ENCODE measurements at regions not wholly inside any gene's neighbourhood (a gene's known extent, or its start where the extent isn't known, plus 50 kb on each side); places are given as distances from the start of the nearest gene placed in this dataset.
"Not testable (repeated sequence)": the region's sequence is repeated elsewhere in the genome, so short reads cannot be mapped to it uniquely, and the experiment has no call there.

DNA sequence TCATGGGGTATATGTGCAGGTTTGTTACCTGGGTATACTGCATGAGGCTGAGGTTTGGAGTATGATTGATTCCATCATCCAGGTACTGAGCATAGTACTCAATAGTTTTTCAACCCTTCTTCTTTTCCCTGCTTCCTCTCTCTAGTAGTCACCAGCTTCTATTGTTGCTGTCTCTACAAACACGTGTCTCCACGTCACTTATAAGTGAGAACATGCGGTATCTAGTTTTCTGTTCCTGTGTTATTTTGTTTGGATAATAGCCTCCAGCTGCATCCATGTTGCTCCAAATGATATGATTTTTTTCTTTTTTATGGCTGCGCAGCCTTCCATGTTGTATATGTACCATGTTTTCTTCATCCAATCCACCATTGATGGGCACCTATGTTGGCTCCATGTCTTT is 214.8 kb upstream of the TFPI start:
- Histone ChIP-seq H3K36me3 (ENCODE audit: control insufficient read depth in 3 of 3, insufficient read depth in 3 of 3, low read length in 3 of 3) (no peaks in the 10 kb centered on the region), H3K4me1 (ENCODE audit: control insufficient read depth in 3 of 3, insufficient read depth in 3 of 3, low read length in 3 of 3) (no peaks in the 10 kb centered on the region)

DNA sequence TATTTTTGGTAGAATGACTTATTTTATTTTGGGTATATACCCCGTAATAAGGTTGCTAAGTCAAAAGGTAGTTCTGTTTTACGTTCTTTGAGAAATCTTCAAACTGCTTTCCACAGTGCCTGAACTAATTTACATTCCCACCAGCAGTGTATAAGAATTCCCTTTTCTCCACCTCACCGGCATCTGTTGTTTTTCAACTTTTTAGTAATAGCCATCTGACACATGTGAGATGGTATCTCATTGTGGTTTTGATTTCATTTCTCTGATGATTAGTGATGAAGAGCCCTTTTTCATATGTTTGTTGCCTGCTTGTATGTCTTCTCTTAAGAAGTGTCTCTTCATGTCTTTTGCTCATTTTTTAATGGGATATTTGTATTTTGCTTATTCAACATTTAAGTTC is 215.2 kb upstream of the TFPI start:
- H3K36me3 ChIP-seq (ENCODE audit: control insufficient read depth in 3 of 3, insufficient read depth in 3 of 3, low read length in 3 of 3), result no peaks in the 10 kb centered on the region

More for the DNA sequence above, 214.8 kb upstream of the TFPI start:
- no peak overlapping the region for H3K4me3 ChIP-seq (ENCODE audit: low read length in 3 of 3)
- no peak overlapping the region for H3K9ac ChIP-seq (ENCODE audit: low read depth in 1 of 3, low read length in 3 of 3)
- H3K27me3 ChIP-seq (ENCODE audit: control insufficient read depth in 3 of 3, insufficient read depth in 3 of 3, low read length in 3 of 3), result no peaks in the 10 kb centered on the region
- no peak overlapping the region for H3K27ac ChIP-seq (ENCODE audit: low read depth, low read length)
- H3K9me3 ChIP-seq (ENCODE audit: control insufficient read depth in 3 of 3, low read length in 3 of 3), result no peaks in the 10 kb centered on the region

DNA sequence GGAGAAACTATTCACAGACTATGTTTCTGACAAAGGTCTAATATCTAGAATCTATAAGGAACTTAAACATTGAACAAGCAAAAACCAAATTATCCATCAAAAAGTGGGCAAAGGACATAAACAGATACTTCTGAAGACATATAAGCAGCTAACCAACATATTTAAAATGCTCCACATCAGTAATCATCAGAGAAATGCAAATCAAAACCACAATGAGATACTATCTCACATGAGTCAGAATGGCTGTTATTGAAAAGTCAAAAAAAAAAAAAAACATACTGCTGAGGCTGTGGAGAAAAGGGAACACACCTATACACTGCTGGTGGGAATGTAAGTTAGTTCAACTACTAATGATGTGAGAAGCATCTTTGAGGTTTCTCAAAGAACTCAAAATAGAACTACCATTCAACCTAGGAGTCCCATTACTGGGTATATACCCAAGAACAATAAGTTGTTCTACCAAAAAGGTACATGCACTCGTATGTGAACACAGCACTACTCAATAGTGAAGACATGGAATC is 220.4 kb upstream of the TFPI start:
- Histone ChIP-seq H3K4me3 (ENCODE audit: low read length in 3 of 3) (no peak overlapping the region), H3K4me1 (ENCODE audit: control insufficient read depth in 3 of 3, insufficient read depth in 3 of 3, low read length in 3 of 3) (no peaks in the 10 kb centered on the region), H3K27me3 (ENCODE audit: control insufficient read depth in 3 of 3, insufficient read depth in 3 of 3, low read length in 3 of 3) (no peaks in the 10 kb centered on the region), H3K27ac (ENCODE audit: low read depth, low read length) (no peak overlapping the region), H3K9me3 (ENCODE audit: control insufficient read depth in 3 of 3, low read length in 3 of 3) (no peaks in the 10 kb centered on the region), H3K9ac (ENCODE audit: low read depth in 1 of 3, low read length in 3 of 3) (no peak overlapping the region), H3K36me3 (ENCODE audit: control insufficient read depth in 3 of 3, insufficient read depth in 3 of 3, low read length in 3 of 3) (no peaks in the 10 kb centered on the region)

More for the DNA sequence above, 215.2 kb upstream of the TFPI start:
- Histone ChIP-seq H3K27me3 (ENCODE audit: control insufficient read depth in 3 of 3, insufficient read depth in 3 of 3, low read length in 3 of 3) (no peaks in the 10 kb centered on the region), H3K9me3 (ENCODE audit: control insufficient read depth in 3 of 3, low read length in 3 of 3) (no peaks in the 10 kb centered on the region), H3K9ac (ENCODE audit: low read depth in 1 of 3, low read length in 3 of 3) (no peak overlapping the region), H3K4me3 (ENCODE audit: low read length in 3 of 3) (no peak overlapping the region), H3K27ac (ENCODE audit: low read depth, low read length) (no peak overlapping the region), H3K4me1 (ENCODE audit: control insufficient read depth in 3 of 3, insufficient read depth in 3 of 3, low read length in 3 of 3) (no peaks in the 10 kb centered on the region)

DNA sequence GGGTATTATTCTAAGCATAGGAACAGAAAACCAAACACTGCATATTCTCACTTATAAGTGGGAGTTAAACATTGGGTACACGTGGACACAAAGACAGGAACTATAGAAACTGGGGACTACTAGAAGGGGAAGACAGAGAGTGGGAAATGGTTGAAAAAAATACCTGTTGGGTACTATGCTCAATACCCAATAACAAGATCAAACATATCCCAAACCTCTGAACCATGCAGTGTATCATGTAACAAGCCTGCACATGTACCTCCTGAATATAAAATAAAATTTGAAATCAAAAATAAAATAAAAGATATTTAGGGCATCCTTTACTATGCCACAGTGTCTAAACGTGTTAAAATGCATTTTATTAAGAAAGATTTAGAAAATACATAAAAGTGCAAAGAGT is 221.0 kb upstream of the TFPI start:
- Histone ChIP-seq H3K27ac (ENCODE audit: low read depth, low read length) (no peak overlapping the region), H3K4me3 (ENCODE audit: low read length in 3 of 3) (no peak overlapping the region), H3K9me3 (ENCODE audit: control insufficient read depth in 3 of 3, low read length in 3 of 3) (no peaks in the 10 kb centered on the region), H3K27me3 (ENCODE audit: control insufficient read depth in 3 of 3, insufficient read depth in 3 of 3, low read length in 3 of 3) (no peaks in the 10 kb centered on the region), H3K9ac (ENCODE audit: low read depth in 1 of 3, low read length in 3 of 3) (no peak overlapping the region), H3K4me1 (ENCODE audit: control insufficient read depth in 3 of 3, insufficient read depth in 3 of 3, low read length in 3 of 3) (no peaks in the 10 kb centered on the region), H3K36me3 (ENCODE audit: control insufficient read depth in 3 of 3, insufficient read depth in 3 of 3, low read length in 3 of 3) (no peaks in the 10 kb centered on the region)

DNA sequence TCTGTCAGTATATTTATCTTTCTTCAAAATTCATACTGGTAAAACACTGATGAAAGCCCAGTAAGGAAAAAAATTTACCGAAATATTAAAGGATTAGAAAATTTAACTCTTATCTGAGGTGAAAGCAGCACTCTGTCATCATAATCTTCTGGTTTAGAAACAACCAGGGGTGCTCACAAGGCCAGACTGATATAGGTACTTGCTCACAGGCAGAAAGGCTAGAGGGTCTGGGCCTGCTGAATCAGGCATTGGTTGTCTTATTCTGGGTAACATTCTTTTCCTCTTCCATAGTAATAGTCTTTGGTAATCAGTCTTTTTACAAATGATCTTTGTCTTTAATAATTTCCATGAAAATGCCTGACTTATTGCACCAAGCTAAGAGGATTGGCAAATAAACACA is 221.4 kb upstream of the TFPI start:
- Histone ChIP-seq H3K4me1 (ENCODE audit: control insufficient read depth in 3 of 3, insufficient read depth in 3 of 3, low read length in 3 of 3) (no peaks in the 10 kb centered on the region), H3K27ac (ENCODE audit: low read depth, low read length) (no peak overlapping the region), H3K9ac (ENCODE audit: low read depth in 1 of 3, low read length in 3 of 3) (no peak overlapping the region), H3K9me3 (ENCODE audit: control insufficient read depth in 3 of 3, low read length in 3 of 3) (no peaks in the 10 kb centered on the region), H3K36me3 (ENCODE audit: control insufficient read depth in 3 of 3, insufficient read depth in 3 of 3, low read length in 3 of 3) (no peaks in the 10 kb centered on the region), H3K27me3 (ENCODE audit: control insufficient read depth in 3 of 3, insufficient read depth in 3 of 3, low read length in 3 of 3) (no peaks in the 10 kb centered on the region), H3K4me3 (ENCODE audit: low read length in 3 of 3) (no peak overlapping the region)

DNA sequence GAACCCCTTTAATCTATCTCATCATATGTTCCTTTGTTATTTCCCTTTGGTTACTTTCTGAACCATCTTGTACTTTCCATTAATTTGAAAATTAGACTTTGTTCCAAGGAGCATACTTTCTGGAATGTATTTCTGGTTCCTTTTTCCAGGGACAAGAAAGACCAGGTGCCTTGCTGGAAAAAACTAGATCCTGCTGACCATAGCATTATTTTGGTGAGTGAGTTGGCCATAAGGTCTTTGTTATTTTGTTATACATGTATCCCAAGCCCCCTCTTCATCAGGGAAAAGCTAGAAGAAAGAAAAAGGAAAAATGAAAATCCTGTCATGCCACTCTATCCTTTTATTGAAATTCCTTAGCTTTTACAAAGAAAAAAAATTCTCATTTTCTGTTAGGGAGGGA is 228.1 kb upstream of the TFPI start:
- H3K9ac ChIP-seq (ENCODE audit: low read depth in 1 of 3, low read length in 3 of 3), result no peak overlapping the region
- H3K4me3 ChIP-seq (ENCODE audit: low read length in 3 of 3), result no peak overlapping the region
- H3K36me3 ChIP-seq (ENCODE audit: control insufficient read depth in 3 of 3, insufficient read depth in 3 of 3, low read length in 3 of 3), result no peaks in the 10 kb centered on the region
- no peaks in the 10 kb centered on the region for H3K4me1 ChIP-seq (ENCODE audit: control insufficient read depth in 3 of 3, insufficient read depth in 3 of 3, low read length in 3 of 3)
- H3K9me3 ChIP-seq (ENCODE audit: control insufficient read depth in 3 of 3, low read length in 3 of 3), result no peaks in the 10 kb centered on the region
- no peaks in the 10 kb centered on the region for H3K27me3 ChIP-seq (ENCODE audit: control insufficient read depth in 3 of 3, insufficient read depth in 3 of 3, low read length in 3 of 3)
- no peak overlapping the region for H3K27ac ChIP-seq (ENCODE audit: low read depth, low read length)

DNA sequence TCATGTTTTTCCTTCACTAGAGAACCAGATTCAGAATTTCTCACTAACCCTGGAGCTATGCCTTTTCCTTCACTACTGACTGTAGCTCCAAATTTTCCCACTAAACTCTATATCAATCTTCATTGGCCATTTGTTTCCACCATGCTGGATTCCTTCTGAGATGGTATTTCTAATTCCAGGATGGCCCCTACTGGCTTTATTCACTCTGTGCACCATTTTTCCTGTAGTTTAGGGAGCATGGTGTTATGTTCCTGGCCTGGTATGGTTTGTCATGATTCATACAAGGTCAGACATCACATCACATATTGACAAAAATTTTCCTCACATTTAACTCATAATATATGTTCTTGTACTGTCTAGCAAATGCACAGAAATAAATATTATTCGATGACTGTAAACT is 229.2 kb upstream of the TFPI start:
- Histone ChIP-seq H3K9ac (ENCODE audit: low read depth in 1 of 3, low read length in 3 of 3) (no peak overlapping the region), H3K4me3 (ENCODE audit: low read length in 3 of 3) (no peak overlapping the region), H3K4me1 (ENCODE audit: control insufficient read depth in 3 of 3, insufficient read depth in 3 of 3, low read length in 3 of 3) (no peaks in the 10 kb centered on the region)

DNA sequence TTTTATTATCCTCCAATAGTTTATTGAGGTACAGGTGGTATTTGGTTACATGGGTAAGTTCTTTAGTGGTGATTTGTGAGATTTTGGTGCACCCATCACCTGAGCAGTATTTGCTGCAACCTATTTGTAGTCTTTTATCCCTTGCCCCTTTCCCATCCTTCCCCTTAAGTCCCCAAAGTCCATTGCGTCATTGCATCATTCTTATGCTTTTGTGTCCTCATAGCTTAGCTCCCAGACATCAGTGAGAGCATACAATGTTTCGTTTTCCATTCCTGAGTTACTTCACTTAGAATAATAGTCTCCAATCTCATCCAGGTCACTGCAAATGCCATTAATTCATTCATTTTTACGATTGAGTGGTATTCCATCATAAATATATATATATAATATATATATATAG is 229.9 kb upstream of the TFPI start:
- H3K4me1 ChIP-seq (ENCODE audit: control insufficient read depth in 3 of 3, insufficient read depth in 3 of 3, low read length in 3 of 3); H3K9ac ChIP-seq (ENCODE audit: low read depth in 1 of 3, low read length in 3 of 3); H3K9me3 ChIP-seq (ENCODE audit: control insufficient read depth in 3 of 3, low read length in 3 of 3); H3K4me3 ChIP-seq (ENCODE audit: low read length in 3 of 3); H3K27ac ChIP-seq (ENCODE audit: low read depth, low read length); H3K36me3 ChIP-seq (ENCODE audit: control insufficient read depth in 3 of 3, insufficient read depth in 3 of 3, low read length in 3 of 3); H3K27me3 ChIP-seq (ENCODE audit: control insufficient read depth in 3 of 3, insufficient read depth in 3 of 3, low read length in 3 of 3): not testable (repeated sequence)

More for the DNA sequence above, 229.2 kb upstream of the TFPI start:
- Histone ChIP-seq H3K36me3 (ENCODE audit: control insufficient read depth in 3 of 3, insufficient read depth in 3 of 3, low read length in 3 of 3) (no peaks in the 10 kb centered on the region), H3K27ac (ENCODE audit: low read depth, low read length) (no peak overlapping the region), H3K27me3 (ENCODE audit: control insufficient read depth in 3 of 3, insufficient read depth in 3 of 3, low read length in 3 of 3) (no peaks in the 10 kb centered on the region), H3K9me3 (ENCODE audit: control insufficient read depth in 3 of 3, low read length in 3 of 3) (no peaks in the 10 kb centered on the region)

DNA sequence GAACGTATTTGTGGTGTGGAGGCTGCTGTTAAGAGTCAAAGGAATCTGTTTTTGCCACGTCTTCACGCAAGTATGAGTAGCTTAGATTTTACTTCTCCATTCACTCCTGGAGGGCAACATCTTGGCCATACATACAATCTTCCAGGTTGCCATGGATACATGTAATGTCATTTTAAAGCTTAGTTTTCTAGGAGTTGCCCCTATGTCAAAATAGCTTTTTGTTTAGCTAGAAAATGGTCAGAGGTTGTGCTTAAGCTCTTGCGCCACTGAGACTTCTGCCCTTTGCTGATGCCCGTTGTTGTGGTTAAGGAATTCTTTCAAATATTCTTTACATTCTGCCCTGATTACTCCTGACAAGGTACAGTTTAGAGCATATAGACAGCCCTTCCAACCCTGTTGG is 245.4 kb upstream of the TFPI start:
- H3K4me3 ChIP-seq (ENCODE audit: low read length in 3 of 3), result no peak overlapping the region
- no peaks in the 10 kb centered on the region for H3K27me3 ChIP-seq (ENCODE audit: control insufficient read depth in 3 of 3, insufficient read depth in 3 of 3, low read length in 3 of 3)
- H3K36me3 ChIP-seq (ENCODE audit: control insufficient read depth in 3 of 3, insufficient read depth in 3 of 3, low read length in 3 of 3), result no peaks in the 10 kb centered on the region
- no peak overlapping the region for H3K27ac ChIP-seq (ENCODE audit: low read depth, low read length)
- H3K4me1 ChIP-seq (ENCODE audit: control insufficient read depth in 3 of 3, insufficient read depth in 3 of 3, low read length in 3 of 3), result no peaks in the 10 kb centered on the region
- H3K9me3 ChIP-seq (ENCODE audit: control insufficient read depth in 3 of 3, low read length in 3 of 3), result peaks cover 0 to 8% (median 4%) of the 10 kb centered on the region in 3 donors
- H3K9ac ChIP-seq (ENCODE audit: low read depth in 1 of 3, low read length in 3 of 3), result no peak overlapping the region

DNA sequence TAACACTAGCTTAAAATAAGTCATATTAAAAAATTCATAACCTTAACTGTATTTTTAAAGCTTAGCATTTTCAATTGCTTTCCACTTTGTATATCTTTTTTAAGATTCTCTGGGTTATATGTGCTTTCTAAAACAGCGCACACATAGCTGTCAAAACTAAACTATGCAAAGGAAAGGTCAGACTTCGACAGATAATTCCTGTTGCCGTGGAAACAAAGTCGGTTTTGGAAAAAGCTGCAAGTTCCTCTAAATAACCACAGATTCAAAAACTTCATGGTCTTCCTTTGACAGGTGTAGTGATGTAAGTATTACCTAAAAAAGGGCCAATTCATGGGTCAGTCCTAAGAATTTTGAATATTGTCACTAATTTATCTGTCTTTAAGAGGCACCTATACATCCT is 249.6 kb upstream of the TFPI start:
- no peaks in the 10 kb centered on the region for H3K4me1 ChIP-seq (ENCODE audit: control insufficient read depth in 3 of 3, insufficient read depth in 3 of 3, low read length in 3 of 3)
- H3K27me3 ChIP-seq (ENCODE audit: control insufficient read depth in 3 of 3, insufficient read depth in 3 of 3, low read length in 3 of 3), result no peaks in the 10 kb centered on the region
- H3K36me3 ChIP-seq (ENCODE audit: control insufficient read depth in 3 of 3, insufficient read depth in 3 of 3, low read length in 3 of 3), result no peaks in the 10 kb centered on the region
- H3K9me3 ChIP-seq (ENCODE audit: control insufficient read depth in 3 of 3, low read length in 3 of 3), result peaks cover 0 to 6% (median 3%) of the 10 kb centered on the region in 3 donors
- H3K27ac ChIP-seq (ENCODE audit: low read depth, low read length), result no peak overlapping the region
- no peak overlapping the region for H3K9ac ChIP-seq (ENCODE audit: low read depth in 1 of 3, low read length in 3 of 3)
- no peak overlapping the region for H3K4me3 ChIP-seq (ENCODE audit: low read length in 3 of 3)

DNA sequence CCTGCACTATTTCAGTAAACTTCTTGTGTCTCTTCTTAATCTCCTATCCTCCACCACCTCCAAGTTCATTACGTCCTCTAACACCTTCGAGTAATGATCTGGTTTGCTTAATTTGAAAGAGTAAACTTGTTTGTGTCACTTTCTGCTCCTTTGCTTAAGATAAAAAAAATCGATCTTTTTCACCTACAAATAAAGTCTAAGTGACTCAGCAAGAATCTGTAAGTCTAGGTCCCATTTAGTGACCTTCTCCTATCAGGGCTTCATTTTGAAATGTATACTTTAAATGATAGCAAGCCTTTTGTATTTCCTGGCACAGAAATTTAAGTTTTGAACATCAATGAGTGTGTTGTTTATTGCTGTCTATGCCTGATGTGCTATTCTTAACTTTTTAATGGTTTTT is 260.9 kb upstream of the TFPI start:
- Histone ChIP-seq H3K4me1 (ENCODE audit: control insufficient read depth in 3 of 3, insufficient read depth in 3 of 3, low read length in 3 of 3) (no peaks in the 10 kb centered on the region), H3K27me3 (ENCODE audit: control insufficient read depth in 3 of 3, insufficient read depth in 3 of 3, low read length in 3 of 3) (no peaks in the 10 kb centered on the region), H3K36me3 (ENCODE audit: control insufficient read depth in 3 of 3, insufficient read depth in 3 of 3, low read length in 3 of 3) (no peaks in the 10 kb centered on the region), H3K9ac (ENCODE audit: low read depth in 1 of 3, low read length in 3 of 3) (no peak overlapping the region), H3K27ac (ENCODE audit: low read depth, low read length) (no peak overlapping the region), H3K4me3 (ENCODE audit: low read length in 3 of 3) (no peak overlapping the region), H3K9me3 (ENCODE audit: control insufficient read depth in 3 of 3, low read length in 3 of 3) (peaks cover 0 to 4% (median 4%) of the 10 kb centered on the region in 3 donors)

Measured in skeletal muscle tissue (tissue), 3 donors.